SK-N-SH (cell line): ENCODE measurements at regions not wholly inside any gene's neighbourhood (a gene's known extent, or its start where the extent isn't known, plus 50 kb on each side); places are given as distances from the start of the nearest gene placed in this dataset.

Experiments
- RFX5 ChIP-seq: IDR thresholded peaks from 2 replicates; pipeline ENCODE4 v1.6.1; 2012; ENCODE audit warnings: mild to moderate bottlenecking, improper control_type of control experiment, low read length
- SMC3 ChIP-seq: IDR thresholded peaks from 2 replicates; pipeline ENCODE4 v1.6.1; 2012; ENCODE audit warnings: low read depth, low read length, improper control_type of control experiment
- TF ChIP-seq, protein P1 (sequence below): fragments of 200-600 bp; sonication (generic); IDR thresholded peaks from 2 replicates; pipeline ENCODE4 v1.6.1; 2017; ENCODE audit warnings: antibody characterized with exemption, mild to moderate bottlenecking, moderate library complexity

- TF ChIP-seq, protein P1, sequence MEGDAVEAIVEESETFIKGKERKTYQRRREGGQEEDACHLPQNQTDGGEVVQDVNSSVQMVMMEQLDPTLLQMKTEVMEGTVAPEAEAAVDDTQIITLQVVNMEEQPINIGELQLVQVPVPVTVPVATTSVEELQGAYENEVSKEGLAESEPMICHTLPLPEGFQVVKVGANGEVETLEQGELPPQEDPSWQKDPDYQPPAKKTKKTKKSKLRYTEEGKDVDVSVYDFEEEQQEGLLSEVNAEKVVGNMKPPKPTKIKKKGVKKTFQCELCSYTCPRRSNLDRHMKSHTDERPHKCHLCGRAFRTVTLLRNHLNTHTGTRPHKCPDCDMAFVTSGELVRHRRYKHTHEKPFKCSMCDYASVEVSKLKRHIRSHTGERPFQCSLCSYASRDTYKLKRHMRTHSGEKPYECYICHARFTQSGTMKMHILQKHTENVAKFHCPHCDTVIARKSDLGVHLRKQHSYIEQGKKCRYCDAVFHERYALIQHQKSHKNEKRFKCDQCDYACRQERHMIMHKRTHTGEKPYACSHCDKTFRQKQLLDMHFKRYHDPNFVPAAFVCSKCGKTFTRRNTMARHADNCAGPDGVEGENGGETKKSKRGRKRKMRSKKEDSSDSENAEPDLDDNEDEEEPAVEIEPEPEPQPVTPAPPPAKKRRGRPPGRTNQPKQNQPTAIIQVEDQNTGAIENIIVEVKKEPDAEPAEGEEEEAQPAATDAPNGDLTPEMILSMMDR, result no peak
- TF ChIP-seq SMC3, result no peak
- no peak for TF ChIP-seq RFX5
These were observed 1074.7 kb downstream of the PCDH18 start for GRCh38 chr4:136457577-136457976.
